Hepatocyte (in vitro differentiated cells): ENCODE measurements at regions not wholly inside any gene's neighbourhood (a gene's known extent, or its start where the extent isn't known, plus 50 kb on each side); places are given as distances from the start of the nearest gene placed in this dataset.

Experiments
- DNase-seq: peaks from one replicate; pipeline ENCODE4 v3.0.0-alpha.2; 2016; ENCODE audit warnings: low spot score
- H2AFZ ChIP-seq: fragments of 200-600 bp; sonication (generic); 2 replicates; pipeline ENCODE4 v1.6.0; 2016; ENCODE audit warnings: antibody characterized with exemption, mild to moderate bottlenecking
- H3K27ac ChIP-seq: fragments of 200-600 bp; sonication (generic); 2 replicates; pipeline ENCODE4 v1.5.1; 2016; ENCODE audit warnings: mild to moderate bottlenecking
- H3K27me3 ChIP-seq: fragments of 200-600 bp; sonication (generic); 2 replicates; pipeline ENCODE4 v1.6.1; 2016
- H3K36me3 ChIP-seq: fragments of 200-600 bp; sonication (generic); replicated peaks from 2 replicates; pipeline ENCODE4 v1.5.1; 2016; ENCODE audit warnings: low read depth; ENCODE audit not compliant: insufficient read depth
- H3K4me1 ChIP-seq: fragments of 200-600 bp; sonication (generic); 2 replicates; pipeline ENCODE4 v1.5.1; 2016; ENCODE audit warnings: mild to moderate bottlenecking, moderate library complexity; ENCODE audit not compliant: insufficient read depth
- H3K4me2 ChIP-seq: fragments of 200-600 bp; sonication (generic); 2 replicates; pipeline ENCODE4 v1.6.0; 2016
- H3K4me3 ChIP-seq: fragments of 200-600 bp; sonication (generic); 2 replicates; pipeline ENCODE4 v1.5.1; 2016; ENCODE audit warnings: mild to moderate bottlenecking
- H3K79me2 ChIP-seq: fragments of 200-600 bp; sonication (generic); 2 replicates; pipeline ENCODE4 v1.6.0; 2017; ENCODE audit warnings: mild to moderate bottlenecking
- H3K9me2 ChIP-seq: fragments of 200-600 bp; sonication (generic); replicated peaks from 2 replicates; pipeline ENCODE4 v1.6.0; 2017; ENCODE audit warnings: mild to moderate bottlenecking; ENCODE audit not compliant: insufficient read depth
- H3K9me3 ChIP-seq: fragments of 200-600 bp; sonication (generic); 2 replicates; pipeline ENCODE4 v1.5.1; 2016; ENCODE audit warnings: low read depth, mild to moderate bottlenecking
- H4K20me1 ChIP-seq: fragments of 200-600 bp; sonication (generic); 2 replicates; pipeline ENCODE4 v1.6.0; 2016; ENCODE audit warnings: mild to moderate bottlenecking; ENCODE audit not compliant: insufficient read depth, poor library complexity, severe bottlenecking
- EZH2 ChIP-seq: fragments of 200-600 bp; sonication (generic); IDR thresholded peaks from 2 replicates; pipeline ENCODE4 v1.6.1; 2016; ENCODE audit warnings: antibody characterized with exemption, mild to moderate bottlenecking, borderline replicate concordance
- EZH2phosphoT487 ChIP-seq: fragments of 200-600 bp; sonication (generic); IDR thresholded peaks from one replicate; pipeline ENCODE4 v1.6.1; 2018; ENCODE audit warnings: antibody characterized with exemption, mild to moderate bottlenecking, low read depth, moderate library complexity; ENCODE audit not compliant: unreplicated experiment, severe bottlenecking
- WGBS: methylation state at CpG from one replicate; pipeline ENCODE4 v1.1.6; 2016; ENCODE audit warnings: low lambda C conversion rate; ENCODE audit errors: missing lambda C conversion rate; 5-methylcytosine and 5-hydroxymethylcytosine counted together
- TF ChIP-seq, protein P1 (sequence below): fragments of 200-600 bp; sonication (generic); IDR thresholded peaks from 2 replicates; pipeline ENCODE4 v1.5.1; 2016; ENCODE audit warnings: antibody characterized with exemption, mild to moderate bottlenecking; ENCODE audit not compliant: poor library complexity

GRCh38 chr18:24982831-24983230 is 369.1 kb downstream of the ZNF521 start:
- Histone ChIP-seq H3K79me2 (no peaks in the 10 kb centered on the region), H3K9me2 (no peaks in the 10 kb centered on the region), H2AFZ (no peak overlapping the region), H4K20me1 (no peaks in the 10 kb centered on the region), H3K27me3 (peaks cover 9% of the 10 kb centered on the region), H3K9me3 (no peaks in the 10 kb centered on the region), H3K27ac (no peak overlapping the region), H3K4me1 (peaks cover 11% of the 10 kb centered on the region), H3K4me3 (no peak overlapping the region), H3K4me2 (no peak overlapping the region), H3K36me3 (no peaks in the 10 kb centered on the region)
- 74% methylated on average over 2 of the region's 2 CpGs for WGBS
- DNase-seq = no peak
- no peak for TF ChIP-seq EZH2
- TF ChIP-seq EZH2phosphoT487 = no peak
- TF ChIP-seq, protein P1, sequence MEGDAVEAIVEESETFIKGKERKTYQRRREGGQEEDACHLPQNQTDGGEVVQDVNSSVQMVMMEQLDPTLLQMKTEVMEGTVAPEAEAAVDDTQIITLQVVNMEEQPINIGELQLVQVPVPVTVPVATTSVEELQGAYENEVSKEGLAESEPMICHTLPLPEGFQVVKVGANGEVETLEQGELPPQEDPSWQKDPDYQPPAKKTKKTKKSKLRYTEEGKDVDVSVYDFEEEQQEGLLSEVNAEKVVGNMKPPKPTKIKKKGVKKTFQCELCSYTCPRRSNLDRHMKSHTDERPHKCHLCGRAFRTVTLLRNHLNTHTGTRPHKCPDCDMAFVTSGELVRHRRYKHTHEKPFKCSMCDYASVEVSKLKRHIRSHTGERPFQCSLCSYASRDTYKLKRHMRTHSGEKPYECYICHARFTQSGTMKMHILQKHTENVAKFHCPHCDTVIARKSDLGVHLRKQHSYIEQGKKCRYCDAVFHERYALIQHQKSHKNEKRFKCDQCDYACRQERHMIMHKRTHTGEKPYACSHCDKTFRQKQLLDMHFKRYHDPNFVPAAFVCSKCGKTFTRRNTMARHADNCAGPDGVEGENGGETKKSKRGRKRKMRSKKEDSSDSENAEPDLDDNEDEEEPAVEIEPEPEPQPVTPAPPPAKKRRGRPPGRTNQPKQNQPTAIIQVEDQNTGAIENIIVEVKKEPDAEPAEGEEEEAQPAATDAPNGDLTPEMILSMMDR = no peak

GRCh38 chr18:24983566-24984139 is 368.3 kb downstream of the ZNF521 start:
- Histone ChIP-seq H3K79me2 (no peaks in the 10 kb centered on the region), H3K4me1 (peaks cover 18% of the 10 kb centered on the region), H3K9me3 (no peaks in the 10 kb centered on the region), H3K27ac (no peak overlapping the region), H4K20me1 (no peaks in the 10 kb centered on the region), H3K27me3 (peaks cover 6% of the 10 kb centered on the region), H3K36me3 (no peaks in the 10 kb centered on the region), H3K4me3 (no peak overlapping the region), H2AFZ (no peak overlapping the region), H3K9me2 (no peaks in the 10 kb centered on the region), H3K4me2 (no peak overlapping the region)
- WGBS = 75% methylated on average over 8 of the region's 8 CpGs
- TF ChIP-seq EZH2phosphoT487 (no peak), EZH2 (no peak)
- TF ChIP-seq, protein P1 = no peak
- no peak for DNase-seq

DNA sequence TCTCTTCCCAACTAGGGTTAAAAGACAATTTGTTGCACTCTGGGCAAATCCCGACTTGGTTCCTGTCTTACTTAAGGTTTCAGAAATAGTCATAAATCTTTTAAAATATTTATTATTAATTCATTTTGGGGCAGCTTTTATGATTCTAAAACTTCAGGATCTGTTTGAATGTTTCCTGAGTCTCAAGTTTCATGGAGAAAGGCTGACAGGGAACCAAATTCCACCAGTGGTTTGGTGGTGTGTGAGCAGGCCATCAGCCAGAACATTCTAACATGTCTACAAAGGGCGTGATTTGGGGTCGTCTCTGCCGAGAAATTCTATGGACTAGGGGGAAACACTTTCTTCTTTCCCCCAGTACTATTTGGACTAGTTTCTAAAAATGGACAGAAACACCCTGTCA is 366.4 kb downstream of the ZNF521 start:
- H3K36me3 ChIP-seq = no peaks in the 10 kb centered on the region
- no peaks in the 10 kb centered on the region for H3K9me3 ChIP-seq
- no peaks in the 10 kb centered on the region for H3K9me2 ChIP-seq
- DNase-seq = no peak
- no peak overlapping the region for H2AFZ ChIP-seq
- H3K4me3 ChIP-seq = no peak overlapping the region
- no peaks in the 10 kb centered on the region for H3K27me3 ChIP-seq
- peaks cover 18% of the 10 kb centered on the region for H3K4me1 ChIP-seq
- H3K79me2 ChIP-seq = no peaks in the 10 kb centered on the region
- TF ChIP-seq EZH2phosphoT487 (no peak), EZH2 (no peak)
- TF ChIP-seq, protein P1 = no peak
- H3K27ac ChIP-seq = no peak overlapping the region
- H4K20me1 ChIP-seq = no peaks in the 10 kb centered on the region
- no peak overlapping the region for H3K4me2 ChIP-seq
- 76% methylated on average over 4 of the region's 4 CpGs for WGBS
